ENCODE measurements at regions not wholly inside any gene's neighbourhood (a gene's known extent, or its start where the extent isn't known, plus 50 kb on each side); places are given as distances from the start of the nearest gene placed in this dataset.
"Not testable (repeated sequence)": the region's sequence is repeated elsewhere in the genome, so short reads cannot be mapped to it uniquely, and the experiment has no call there.

GRCh38 chr1:188735567-188735966, 1742.1 kb downstream of the BRINP3 start:
- TF ChIP-seq CTCF (IDR thresholded peaks at IDR 0.05; ENCODE audit: low read length, missing control alignments) = no peak
- DNase-seq (ENCODE audit: low read depth) = no peak
- no peak overlapping the region for H3K4me3 ChIP-seq (replicated peaks; ENCODE audit: low read depth, low read length)

- not testable (repeated sequence) for H3K4me3 ChIP-seq (replicated peaks; ENCODE audit: low read depth, low read length); DNase-seq (ENCODE audit: low read depth)
Measured at GRCh38 chr1:188749275-188749674, 1728.4 kb downstream of the BRINP3 start.

GRCh38 chr1:188752027-188752426, 1725.6 kb downstream of the BRINP3 start:
- not testable (repeated sequence) for H3K4me3 ChIP-seq (replicated peaks; ENCODE audit: low read depth, low read length); DNase-seq (ENCODE audit: low read depth)

GRCh38 chr1:188757747-188758146, 1719.9 kb downstream of the BRINP3 start:
- not testable (repeated sequence) for DNase-seq (ENCODE audit: low read depth); H3K4me3 ChIP-seq (replicated peaks; ENCODE audit: low read depth, low read length)

GRCh38 chr1:188761226-188761625, 1716.4 kb downstream of the BRINP3 start:
- DNase-seq (ENCODE audit: low read depth) = peak; percentile 1
- no peak for TF ChIP-seq CTCF (IDR thresholded peaks at IDR 0.05; ENCODE audit: low read length, missing control alignments)
- no peak overlapping the region for H3K4me3 ChIP-seq (replicated peaks; ENCODE audit: low read depth, low read length)

- no peak for TF ChIP-seq CTCF (IDR thresholded peaks at IDR 0.05; ENCODE audit: low read length, missing control alignments)
- H3K4me3 ChIP-seq (replicated peaks; ENCODE audit: low read depth, low read length) = no peak overlapping the region
- DNase-seq (ENCODE audit: low read depth) = no peak
Measured at GRCh38 chr1:188762166-188762743, 1715.4 kb downstream of the BRINP3 start.

- no peak for TF ChIP-seq CTCF (IDR thresholded peaks at IDR 0.05; ENCODE audit: low read length, missing control alignments)
- no peak overlapping the region for H3K4me3 ChIP-seq (replicated peaks; ENCODE audit: low read depth, low read length)
- DNase-seq (ENCODE audit: low read depth) = no peak
Measured at GRCh38 chr1:188763541-188763940, 1714.1 kb downstream of the BRINP3 start.

- TF ChIP-seq CTCF (IDR thresholded peaks at IDR 0.05; ENCODE audit: low read length, missing control alignments) = no peak
- no peak for DNase-seq (ENCODE audit: low read depth)
- H3K4me3 ChIP-seq (replicated peaks; ENCODE audit: low read depth, low read length) = no peak overlapping the region
Measured at GRCh38 chr1:188769181-188769580, 1708.5 kb downstream of the BRINP3 start.

GRCh38 chr1:188769936-188770335, 1707.7 kb downstream of the BRINP3 start:
- no peak overlapping the region for H3K4me3 ChIP-seq (replicated peaks; ENCODE audit: low read depth, low read length)
- no peak for TF ChIP-seq CTCF (IDR thresholded peaks at IDR 0.05; ENCODE audit: low read length, missing control alignments)
- DNase-seq (ENCODE audit: low read depth) = no peak
